SK-N-SH (cell line): ENCODE measurements at regions not wholly inside any gene's neighbourhood (a gene's known extent, or its start where the extent isn't known, plus 50 kb on each side); places are given as distances from the start of the nearest gene placed in this dataset.

Experiments used
- CTCF ChIP-seq: fragments of 200-600 bp; sonication (generic); IDR thresholded peaks from 2 replicates; pipeline ENCODE4 v1.6.1; 2017; ENCODE audit warnings: antibody characterized with exemption, mild to moderate bottlenecking, moderate library complexity
- MAX ChIP-seq: IDR thresholded peaks from 2 replicates; pipeline ENCODE4 v1.4.0; 2012; ENCODE audit warnings: low read depth
- POLR2AphosphoS5 ChIP-seq: IDR thresholded peaks from 2 replicates; pipeline ENCODE4 v1.6.1; 2012; ENCODE audit warnings: low read depth, low read length
- REST ChIP-seq: IDR thresholded peaks from 2 replicates; pipeline ENCODE4 v1.6.1; 2012; ENCODE audit warnings: mild to moderate bottlenecking, low read depth, low read length, moderate library complexity
- USF1 ChIP-seq: IDR thresholded peaks from 2 replicates; pipeline ENCODE4 v1.4.0; 2012; ENCODE audit warnings: low read depth, borderline replicate concordance
- USF2 ChIP-seq: fragments of 150-350 bp; IDR thresholded peaks from 2 replicates; pipeline ENCODE4 v1.6.1; 2017; ENCODE audit warnings: antibody characterized with exemption, low read length, low read depth, borderline replicate concordance

- TF ChIP-seq MAX: no peak
- no peak for TF ChIP-seq USF2
- no peak for TF ChIP-seq CTCF
- TF ChIP-seq POLR2AphosphoS5: no peak
- TF ChIP-seq USF1: no peak
- no peak for TF ChIP-seq REST
These were observed 147.9 kb upstream of the EGR2 start for GRCh38 chr10:62964026-62964425.
